NCI-H1694 (cell line): ENCODE measurements at regions not wholly inside any gene's neighbourhood (a gene's known extent, or its start where the extent isn't known, plus 50 kb on each side); places are given as distances from the start of the nearest gene placed in this dataset.

Source experiments
- DNase-seq: peaks from one replicate; lab custom pipeline; 2025; lab: John Stamatoyannopoulos, UW

DNA sequence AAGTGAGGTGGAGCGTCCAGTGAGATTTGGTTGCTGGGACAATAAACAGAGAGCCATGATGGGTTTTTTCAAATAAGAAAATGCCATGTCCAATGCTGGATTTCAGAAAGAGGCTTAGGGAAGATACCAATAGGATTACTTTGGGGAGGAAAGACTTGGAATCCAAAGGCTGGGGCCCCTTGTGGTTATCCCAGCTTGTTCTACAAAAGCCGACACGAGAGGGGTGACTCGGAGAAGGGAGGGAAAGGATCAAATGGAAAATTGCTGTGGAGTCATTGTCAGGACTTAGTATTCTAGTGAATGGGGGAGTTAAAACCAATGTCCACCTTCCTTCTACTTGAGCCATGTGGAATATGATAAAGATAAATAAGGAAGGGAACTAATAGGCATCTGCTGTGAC is 305.5 kb downstream of the SOX9 start:
- DNase-seq: no peak

- no peak for DNase-seq
These were observed 306.3 kb downstream of the SOX9 start for GRCh38 chr17:72426948-72427760.

GRCh38 chr17:72427761-72428109 is 306.9 kb downstream of the SOX9 start:
- no peak for DNase-seq

DNA sequence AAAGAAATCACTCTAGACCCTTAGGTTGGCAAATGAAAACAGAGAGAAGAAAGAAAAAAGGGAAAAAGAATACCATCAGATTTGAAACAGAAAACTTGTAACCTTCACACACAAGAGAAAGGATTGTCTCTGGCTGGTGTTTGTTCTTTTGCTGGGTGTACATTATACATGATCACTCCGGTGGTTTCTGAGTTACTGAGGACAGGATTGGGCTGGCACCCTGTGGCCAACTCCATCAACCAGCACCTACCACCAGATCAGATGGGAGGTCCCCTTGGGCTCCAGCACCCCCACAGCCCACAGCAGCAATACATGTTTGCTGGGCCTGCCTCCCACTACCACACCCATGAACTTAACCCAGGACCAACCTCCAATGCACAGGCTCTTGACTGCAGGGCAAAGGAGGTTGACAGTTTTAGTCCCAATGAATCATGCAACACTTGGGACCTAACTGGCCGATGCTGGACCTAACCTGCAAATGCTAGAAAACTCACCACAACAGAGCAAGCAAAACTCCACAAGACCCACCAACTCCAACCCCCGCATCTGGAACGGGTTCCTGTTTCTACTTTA is 308.3 kb downstream of the SOX9 start:
- DNase-seq: no peak

- DNase-seq: no peak
These were observed 310.0 kb downstream of the SOX9 start for GRCh38 chr17:72430611-72431432.

DNA sequence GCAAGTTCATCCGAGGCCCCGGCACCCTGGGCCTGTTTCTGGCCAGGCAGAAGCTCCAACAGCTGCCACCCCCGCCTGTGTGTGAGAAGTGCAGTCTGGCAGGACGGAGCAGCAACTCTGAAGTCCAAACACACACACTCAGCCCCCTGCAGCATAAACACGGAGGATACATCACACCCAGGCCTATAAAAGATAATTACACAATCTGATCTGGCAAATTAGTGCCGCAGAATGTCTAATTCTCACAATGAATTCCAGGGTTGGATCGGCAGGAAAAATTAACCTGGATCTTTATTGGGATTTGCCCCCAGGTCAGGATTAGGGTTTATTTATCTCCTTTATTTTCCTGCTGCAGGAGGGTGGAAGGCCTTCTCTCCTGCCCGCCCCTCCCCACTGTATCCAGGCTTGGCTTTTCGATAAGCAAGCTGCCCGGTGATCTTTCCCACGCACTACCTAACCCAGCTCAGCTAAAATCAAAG is 311.4 kb downstream of the SOX9 start:
- DNase-seq: peak; percentile 68

GRCh38 chr17:72432881-72433280 is 312.1 kb downstream of the SOX9 start:
- no peak for DNase-seq

GRCh38 chr17:72433797-72434196 is 313.0 kb downstream of the SOX9 start:
- no peak for DNase-seq

DNA sequence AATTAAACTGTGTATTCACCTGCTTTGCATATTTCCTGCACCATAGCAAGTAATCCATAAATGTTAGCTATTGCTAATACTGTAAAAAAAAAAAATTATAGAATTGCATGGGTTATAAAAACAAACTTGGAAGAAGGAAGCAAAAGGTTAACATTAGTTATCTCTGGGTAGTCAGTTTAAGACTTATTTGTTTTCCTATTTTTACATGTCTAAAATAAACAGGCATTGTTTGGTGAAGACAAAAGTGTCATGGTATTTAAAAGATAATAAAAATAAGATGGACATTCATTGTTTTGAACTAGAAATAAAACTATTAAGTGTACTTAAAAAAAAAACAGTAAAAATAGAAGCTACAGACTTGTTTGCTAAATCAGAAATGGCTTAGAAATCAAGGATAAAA is 313.8 kb downstream of the SOX9 start:
- DNase-seq: no peak

- no peak for DNase-seq
These were observed 314.3 kb downstream of the SOX9 start for GRCh38 chr17:72434991-72435618.

- DNase-seq: no peak
These were observed 318.0 kb downstream of the SOX9 start for GRCh38 chr17:72438783-72439182.

DNA sequence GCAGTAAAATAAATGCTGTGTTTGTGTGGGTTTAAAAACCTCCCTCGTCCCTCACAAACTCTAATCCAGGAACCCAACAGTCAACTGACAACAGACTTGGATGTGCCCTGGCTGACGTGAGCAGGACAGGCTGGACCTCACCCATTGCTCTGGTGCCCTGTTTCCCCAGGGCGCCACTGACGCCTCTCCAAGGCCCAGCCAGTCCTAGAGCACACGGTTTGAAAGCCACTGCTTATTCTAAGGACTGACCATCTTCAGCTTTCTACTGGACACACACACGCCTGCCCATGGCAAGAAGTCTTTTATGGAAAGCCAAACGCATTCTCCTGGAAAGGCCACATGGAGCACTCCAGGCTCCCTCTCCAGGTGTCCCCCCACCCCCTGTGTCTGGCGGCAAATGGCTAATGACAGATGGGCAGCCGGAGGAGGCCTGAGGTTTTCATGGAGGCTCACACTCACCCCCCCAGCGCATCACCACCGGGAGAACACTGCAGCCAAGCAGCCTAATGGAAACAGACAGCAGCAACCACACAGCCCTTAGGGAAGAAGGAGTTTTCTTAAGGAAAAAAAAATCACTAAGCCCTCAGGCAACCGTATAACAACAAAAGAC is 319.2 kb downstream of the SOX9 start:
- no peak for DNase-seq

- DNase-seq: no peak
These were observed 320.1 kb downstream of the SOX9 start for GRCh38 chr17:72440961-72441360.

DNA sequence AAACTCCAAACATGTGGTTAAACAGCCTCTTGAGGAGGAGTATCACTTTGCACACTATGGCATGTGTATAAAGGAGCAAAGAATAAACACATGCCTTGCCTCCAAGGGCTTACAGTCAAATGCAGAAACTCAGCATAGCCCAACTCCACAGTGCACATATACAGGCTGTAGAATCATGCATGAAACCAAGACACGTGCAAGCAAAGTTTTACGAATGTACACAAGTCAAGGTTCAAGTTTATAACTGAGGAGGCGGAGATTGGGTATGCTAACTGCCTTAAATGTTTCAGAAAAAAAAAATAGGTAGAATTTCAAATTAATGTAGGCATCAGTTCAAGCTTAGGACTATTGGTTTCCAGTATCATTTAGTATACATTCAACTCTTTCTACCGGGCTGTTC is 321.1 kb downstream of the SOX9 start:
- no peak for DNase-seq

DNA sequence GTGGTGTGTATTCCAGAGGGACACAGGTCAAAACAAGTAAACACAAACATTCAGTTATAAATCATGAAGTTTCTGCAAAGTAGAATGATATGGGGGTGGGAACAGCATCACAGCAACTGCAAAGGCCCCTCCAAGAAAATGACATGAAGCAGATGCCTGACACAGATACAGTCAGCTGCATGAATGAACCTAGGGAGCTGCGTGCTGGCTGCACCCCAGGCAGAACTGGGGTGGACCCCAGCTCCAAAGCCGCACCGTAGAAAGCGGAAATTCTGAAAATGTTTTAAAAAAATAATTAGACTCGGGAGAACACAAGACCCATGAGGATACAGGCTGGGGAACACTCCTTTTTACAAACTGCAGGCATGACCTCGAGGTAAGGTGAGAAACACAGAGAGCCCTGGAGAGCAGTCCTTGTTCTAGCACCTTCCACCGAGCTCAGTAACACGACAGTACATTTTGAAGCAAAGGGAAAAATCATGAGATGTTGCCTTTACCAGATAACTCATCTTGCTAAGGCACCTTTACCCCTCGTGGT is 323.8 kb downstream of the SOX9 start:
- DNase-seq: no peak

DNA sequence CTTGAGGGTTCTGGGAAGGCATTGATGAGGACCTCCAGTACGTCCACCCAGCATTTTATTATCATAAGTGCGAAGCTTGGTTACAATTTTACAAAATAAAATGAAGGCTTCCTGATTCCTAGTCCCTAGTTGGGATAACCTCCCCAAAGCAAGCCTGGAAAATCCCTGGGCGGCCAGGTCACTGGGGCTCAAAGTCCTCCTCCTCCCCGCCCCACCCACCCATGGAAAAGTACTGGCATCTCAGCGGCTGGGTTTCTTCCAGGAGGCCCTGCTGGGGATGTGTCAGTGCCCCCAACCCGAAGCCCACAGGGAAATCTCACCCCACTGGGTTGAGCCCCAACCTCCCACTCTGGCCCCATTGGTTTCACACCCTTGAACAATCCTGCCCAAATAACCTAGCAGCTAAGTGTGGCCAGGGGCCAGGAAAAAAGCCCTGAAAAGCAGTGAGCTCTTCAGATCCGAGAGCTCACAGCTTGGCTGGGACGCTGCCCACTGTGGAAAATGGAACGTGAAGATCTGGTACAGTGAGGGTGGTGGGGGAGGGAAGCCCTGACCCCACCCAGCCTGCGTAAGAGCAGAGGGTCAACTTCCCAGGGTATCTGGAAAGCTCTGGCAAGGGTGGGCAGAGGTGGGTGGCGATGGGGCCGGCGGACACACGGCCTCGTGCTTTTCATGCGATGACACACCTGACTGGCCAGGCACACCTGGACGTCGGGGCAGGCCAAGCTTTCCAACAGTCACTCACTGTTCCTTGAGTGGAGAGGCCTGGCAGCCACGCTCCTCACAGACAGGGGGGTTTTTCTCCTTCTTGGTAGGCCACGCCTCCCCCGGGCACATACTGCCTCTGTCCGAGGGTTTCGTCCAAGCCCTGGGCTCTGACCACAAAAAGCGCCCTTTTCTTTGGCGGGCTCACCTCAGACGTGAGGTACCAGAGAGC is 324.5 kb downstream of the SOX9 start:
- no peak for DNase-seq

- DNase-seq: no peak
These were observed 325.3 kb downstream of the SOX9 start for GRCh38 chr17:72446118-72446517.

- DNase-seq: no peak
These were observed 325.9 kb downstream of the SOX9 start for GRCh38 chr17:72446525-72447250.

DNA sequence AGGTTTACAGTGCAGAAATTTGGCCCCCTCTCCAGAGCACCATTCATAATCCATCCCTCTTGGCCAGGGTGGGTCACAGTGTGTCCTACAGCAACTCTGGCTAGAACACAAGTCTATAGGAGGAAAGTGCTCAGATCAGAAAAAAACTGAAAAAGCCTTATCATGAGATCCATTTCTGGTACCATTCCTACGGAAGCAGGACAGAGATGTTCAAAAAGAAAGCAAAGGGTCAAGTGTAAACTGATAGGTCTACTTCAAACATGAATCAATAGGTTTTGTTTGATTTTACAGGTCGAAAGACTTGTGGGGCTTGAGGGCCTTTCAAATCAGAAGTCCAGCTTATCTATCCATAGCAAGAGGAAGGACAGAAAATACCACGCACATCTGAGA is 326.4 kb downstream of the SOX9 start:
- DNase-seq: no peak

GRCh38 chr17:72448019-72448418 is 327.2 kb downstream of the SOX9 start:
- no peak for DNase-seq
